ENCODE measurements at regions not wholly inside any gene's neighbourhood (a gene's known extent, or its start where the extent isn't known, plus 50 kb on each side); places are given as distances from the start of the nearest gene placed in this dataset.

- TF ChIP-seq CTCF (IDR thresholded peaks at IDR 0.05): no peak
- TF ChIP-seq POLR2A (IDR thresholded peaks at IDR 0.05): no peak
Observed at GRCh38 chr10:14433147-14433546, 102.4 kb upstream of the FRMD4A start.

All from esophagus squamous epithelium (tissue), 4 donors.